ENCODE measurements at regions not wholly inside any gene's neighbourhood (a gene's known extent, or its start where the extent isn't known, plus 50 kb on each side); places are given as distances from the start of the nearest gene placed in this dataset.

DNA sequence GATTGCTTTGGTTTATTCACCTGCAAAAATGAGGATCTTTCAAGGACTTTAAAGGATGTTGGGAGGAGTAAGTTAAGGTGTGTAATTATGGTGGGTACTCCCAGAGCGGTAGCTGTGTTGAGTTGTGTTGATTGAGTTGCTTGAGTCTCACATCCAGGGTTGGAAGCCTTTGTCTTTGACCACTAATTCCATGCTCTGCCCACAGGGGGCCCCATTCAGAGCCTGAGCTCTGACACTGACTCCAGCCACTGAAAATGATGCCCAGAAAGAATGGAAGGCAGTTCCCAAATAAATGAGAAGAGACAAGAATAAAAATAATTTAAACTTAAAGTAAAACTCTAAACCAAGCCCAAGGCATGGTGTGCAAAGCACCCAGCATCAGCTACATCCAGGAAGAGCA, 237.4 kb upstream of the PWP1 start:
- no peak for TF ChIP-seq POLR2A (IDR thresholded peaks at IDR 0.05; ENCODE audit: low read depth, low read length)
- DNase-seq (ENCODE audit: insufficient read length, low spot score) = peak; percentile 19
- no peak for FAIRE-seq

DNA sequence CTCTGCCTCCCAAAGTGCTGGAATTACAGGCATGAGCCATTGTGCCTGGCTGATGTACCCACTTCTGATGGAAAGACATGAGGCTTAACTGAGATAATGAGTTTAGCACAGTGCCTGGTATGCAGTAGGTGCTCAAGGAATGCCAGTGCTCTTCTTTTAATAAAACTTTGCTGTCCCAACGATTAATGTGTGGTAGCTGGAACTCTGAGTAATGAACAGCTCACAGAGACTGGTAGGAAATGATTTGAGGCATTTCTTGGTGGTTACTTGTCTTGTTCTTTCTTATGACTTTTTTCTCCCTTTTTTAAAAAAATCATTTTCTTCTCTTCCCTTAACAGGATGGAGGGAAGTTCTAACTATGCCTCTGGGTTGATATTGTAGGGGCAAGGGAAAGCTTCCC, 235.7 kb upstream of the PWP1 start:
- FAIRE-seq = no peak
- DNase-seq (ENCODE audit: insufficient read length, low spot score) = no peak
- TF ChIP-seq POLR2A (IDR thresholded peaks at IDR 0.05; ENCODE audit: low read depth, low read length) = no peak

DNA sequence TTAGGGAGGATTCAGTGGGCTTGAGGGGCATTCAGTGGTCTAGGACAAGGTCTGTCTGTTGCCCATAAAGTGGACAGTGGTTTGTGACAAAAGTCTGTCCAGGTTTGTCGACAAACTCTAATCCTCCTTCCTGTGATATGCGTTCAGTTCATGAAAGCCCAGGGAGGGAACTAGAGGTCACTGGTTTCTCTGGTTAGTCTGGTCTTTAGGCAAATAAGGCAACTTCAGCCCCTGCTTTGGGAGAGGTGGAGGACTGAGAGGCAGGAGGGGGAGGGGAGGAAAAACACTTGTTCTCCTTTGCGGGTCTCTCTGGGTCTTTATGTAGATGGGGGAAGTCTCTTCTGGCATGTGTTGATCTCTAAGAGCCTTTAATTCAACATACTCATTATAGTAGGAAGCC, 235.1 kb upstream of the PWP1 start:
- FAIRE-seq (no peak), DNase-seq (ENCODE audit: insufficient read length, low spot score) (no peak)
- no peak for TF ChIP-seq POLR2A (IDR thresholded peaks at IDR 0.05; ENCODE audit: low read depth, low read length)

DNA sequence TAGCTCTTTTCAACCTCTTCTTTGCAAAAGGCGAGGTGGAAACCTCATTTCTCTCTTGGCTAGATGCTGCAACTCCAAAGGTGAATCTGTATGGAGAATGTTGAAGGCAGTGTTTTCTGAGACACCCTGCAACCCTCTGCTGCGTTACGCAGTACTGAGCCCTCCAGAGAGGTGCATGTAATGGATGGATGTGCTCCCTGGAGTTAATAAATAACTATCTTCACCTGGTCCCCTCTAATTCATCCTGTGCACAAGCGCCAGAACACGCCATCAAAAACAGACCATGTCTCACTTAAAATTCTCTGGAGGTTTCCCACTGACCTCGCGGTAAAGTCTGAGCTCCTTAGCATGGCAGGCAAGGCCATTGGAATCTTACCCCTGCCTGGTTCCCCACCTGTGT, 234.4 kb upstream of the PWP1 start:
- DNase-seq (ENCODE audit: insufficient read length, low spot score) (no peak), FAIRE-seq (no peak)
- no peak for TF ChIP-seq POLR2A (IDR thresholded peaks at IDR 0.05; ENCODE audit: low read depth, low read length)

DNA sequence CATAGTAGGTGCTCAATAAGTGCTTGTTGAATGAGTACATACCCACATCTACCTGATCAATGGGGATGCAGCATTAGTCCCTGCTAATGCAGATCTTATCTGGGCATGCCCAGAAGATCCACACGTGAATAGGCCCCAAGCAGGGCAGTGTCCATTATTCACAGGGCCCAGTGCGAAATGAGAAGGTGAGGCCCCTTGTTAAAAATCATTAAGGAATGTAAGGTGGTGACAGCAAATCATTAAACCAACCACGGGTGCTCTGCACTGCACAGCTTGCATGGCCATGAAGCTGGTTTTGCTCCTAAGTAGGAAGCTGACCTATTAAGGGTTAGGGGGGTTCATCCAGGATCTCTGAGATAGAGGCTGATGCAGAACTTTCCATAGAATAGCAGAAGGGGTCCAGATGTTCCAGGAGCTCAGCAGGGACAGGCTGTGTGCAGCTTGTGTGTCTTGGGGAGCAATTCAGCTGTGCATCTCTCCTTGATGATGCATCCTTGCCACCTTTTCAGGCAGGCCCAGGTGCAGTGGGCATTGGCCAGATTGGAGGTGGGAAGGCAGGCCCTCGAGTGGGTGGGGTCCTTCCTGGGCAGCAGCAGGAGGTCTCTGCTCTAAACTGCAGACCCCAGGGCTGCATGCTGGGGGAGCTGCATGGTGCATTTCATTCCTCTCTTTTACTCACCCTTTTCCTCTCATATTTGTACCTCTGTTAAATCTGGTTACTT, 231.3 kb upstream of the PWP1 start:
- FAIRE-seq = no peak
- TF ChIP-seq POLR2A (IDR thresholded peaks at IDR 0.05; ENCODE audit: low read depth, low read length) = no peak
- DNase-seq (ENCODE audit: insufficient read length, low spot score) = no peak

DNA sequence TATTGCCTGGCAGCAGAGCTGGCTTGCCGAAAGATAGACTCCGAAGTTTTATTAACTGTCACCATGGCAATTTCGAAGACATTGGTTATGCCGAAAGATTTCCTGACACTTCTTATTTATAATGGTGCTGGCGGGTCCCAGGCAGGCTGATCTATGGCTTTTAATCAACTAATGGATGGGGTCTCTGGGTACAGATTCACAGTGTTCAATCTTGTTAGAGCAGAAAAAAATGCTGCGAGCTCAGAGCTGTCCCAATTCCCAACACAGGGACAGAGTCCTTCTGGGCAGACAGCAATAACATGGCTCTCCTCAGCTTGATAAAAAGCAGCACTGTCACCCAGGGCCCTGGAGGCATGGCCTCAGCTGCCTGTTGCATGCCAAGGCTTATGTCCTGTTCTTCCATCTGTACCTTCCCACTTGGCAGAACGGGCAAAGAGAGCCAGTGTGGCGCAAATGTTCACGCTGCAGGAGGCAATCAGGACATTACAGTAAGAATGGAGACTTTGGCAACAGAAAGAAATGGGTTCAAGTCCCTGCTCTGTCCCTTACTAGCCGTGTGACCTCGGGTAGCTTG, 228.2 kb upstream of the PWP1 start:
- FAIRE-seq (no peak), DNase-seq (ENCODE audit: insufficient read length, low spot score) (no peak)
- no peak for TF ChIP-seq POLR2A (IDR thresholded peaks at IDR 0.05; ENCODE audit: low read depth, low read length)

DNA sequence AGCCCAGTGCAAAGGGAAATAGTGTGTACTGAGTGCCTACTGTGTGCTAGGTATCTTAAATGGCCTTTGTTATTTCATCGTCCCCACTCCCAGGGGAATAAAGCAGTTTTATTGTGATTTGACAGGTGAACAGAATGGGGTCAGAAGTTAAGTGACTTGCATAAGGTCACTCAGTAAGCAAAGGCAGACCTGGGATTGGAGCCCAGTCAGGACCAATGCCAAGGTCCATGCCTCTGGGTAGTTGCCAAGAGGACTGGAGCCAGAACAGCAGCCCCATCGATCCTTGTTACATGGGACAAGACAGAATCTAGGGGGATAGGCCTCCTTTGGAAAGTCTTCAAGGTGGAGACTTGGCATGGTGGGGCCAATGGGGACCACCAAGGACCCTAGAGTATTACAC, 227.4 kb upstream of the PWP1 start:
- FAIRE-seq = no peak
- TF ChIP-seq POLR2A (IDR thresholded peaks at IDR 0.05; ENCODE audit: low read depth, low read length) = no peak

DNA sequence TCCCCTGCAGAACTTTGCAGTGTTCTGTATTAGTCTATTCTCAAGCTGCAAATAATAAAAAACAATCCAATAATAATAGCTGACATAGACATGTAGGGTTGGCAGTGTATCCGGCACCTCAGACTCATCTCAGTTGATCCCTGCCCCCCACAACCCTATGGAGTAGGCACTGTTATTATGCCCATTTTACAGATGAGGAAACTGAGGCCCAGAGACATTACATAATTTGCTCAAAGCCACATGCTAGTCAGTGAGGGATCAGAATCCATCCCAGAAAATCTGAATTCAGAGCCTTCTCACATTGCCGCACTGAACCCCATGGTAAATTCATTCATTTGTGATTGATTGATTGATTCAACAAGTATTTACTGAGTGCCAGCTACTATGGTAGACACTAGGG, 226.6 kb upstream of the PWP1 start:
- FAIRE-seq = no peak
- no peak for TF ChIP-seq POLR2A (IDR thresholded peaks at IDR 0.05; ENCODE audit: low read depth, low read length)
- no peak for DNase-seq (ENCODE audit: insufficient read length, low spot score)

More for the DNA sequence above, 227.4 kb upstream of the PWP1 start:
- no peak for DNase-seq (ENCODE audit: insufficient read length, low spot score)

DNA sequence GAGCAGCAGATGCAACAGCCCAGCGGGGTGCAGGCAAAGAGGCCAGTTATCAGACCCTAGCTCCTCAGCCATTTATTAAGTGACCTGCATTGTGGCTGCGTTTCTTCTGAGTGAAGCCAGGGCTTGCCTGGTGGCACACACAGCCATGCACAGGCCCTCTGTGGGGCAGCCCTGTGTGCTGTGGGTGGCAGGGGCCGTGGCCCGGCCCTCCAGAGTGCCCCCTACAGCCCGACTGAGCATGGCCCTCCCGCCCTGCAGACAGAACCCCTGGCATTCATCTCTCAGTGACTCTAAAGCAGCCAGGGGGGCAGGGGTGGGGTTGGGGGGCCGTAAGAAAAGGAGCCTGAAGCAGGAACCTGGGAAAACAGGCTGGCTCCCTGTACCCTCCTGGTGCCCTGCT, 226.0 kb upstream of the PWP1 start:
- no peak for TF ChIP-seq POLR2A (IDR thresholded peaks at IDR 0.05; ENCODE audit: low read depth, low read length)
- DNase-seq (ENCODE audit: insufficient read length, low spot score) (no peak), FAIRE-seq (no peak)

DNA sequence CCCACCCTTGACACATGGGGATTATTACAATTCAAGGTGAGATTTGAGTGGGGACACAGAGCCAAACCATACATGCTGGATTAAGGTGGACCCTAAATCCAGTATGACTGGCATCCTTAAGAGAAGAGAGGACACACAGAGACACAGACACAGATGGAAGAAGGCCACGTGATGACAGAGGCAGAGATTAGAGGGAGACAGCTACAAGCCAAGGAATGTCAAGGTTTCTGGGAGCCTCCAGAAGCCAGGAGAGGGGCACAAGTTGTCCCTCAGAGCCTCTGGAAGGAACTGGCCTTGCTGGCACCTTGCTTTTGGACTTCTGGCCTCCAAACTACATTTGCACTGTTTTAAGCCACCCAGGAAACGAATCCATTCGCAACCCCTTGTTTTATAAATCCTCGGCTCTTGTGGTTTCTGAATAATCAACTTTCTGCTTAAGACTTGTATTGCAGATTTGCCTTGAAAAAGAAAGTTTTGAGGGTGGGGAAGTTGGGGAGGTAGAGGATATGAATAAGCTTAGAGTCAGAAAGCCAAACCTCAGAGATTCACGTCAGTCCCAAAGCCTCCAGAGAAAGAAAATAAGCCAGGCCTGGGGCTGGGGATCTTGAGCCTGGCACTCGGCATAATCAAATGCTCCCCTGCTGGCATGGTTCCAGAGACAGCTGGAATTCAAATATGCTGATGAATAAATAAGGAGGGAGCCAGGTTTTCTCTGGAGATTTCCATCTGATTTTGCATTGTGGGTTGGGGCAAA, 224.2 kb upstream of the PWP1 start:
- no peak for TF ChIP-seq POLR2A (IDR thresholded peaks at IDR 0.05; ENCODE audit: low read depth, low read length)
- FAIRE-seq (no peak), DNase-seq (ENCODE audit: insufficient read length, low spot score) (peak; percentile 42)

DNA sequence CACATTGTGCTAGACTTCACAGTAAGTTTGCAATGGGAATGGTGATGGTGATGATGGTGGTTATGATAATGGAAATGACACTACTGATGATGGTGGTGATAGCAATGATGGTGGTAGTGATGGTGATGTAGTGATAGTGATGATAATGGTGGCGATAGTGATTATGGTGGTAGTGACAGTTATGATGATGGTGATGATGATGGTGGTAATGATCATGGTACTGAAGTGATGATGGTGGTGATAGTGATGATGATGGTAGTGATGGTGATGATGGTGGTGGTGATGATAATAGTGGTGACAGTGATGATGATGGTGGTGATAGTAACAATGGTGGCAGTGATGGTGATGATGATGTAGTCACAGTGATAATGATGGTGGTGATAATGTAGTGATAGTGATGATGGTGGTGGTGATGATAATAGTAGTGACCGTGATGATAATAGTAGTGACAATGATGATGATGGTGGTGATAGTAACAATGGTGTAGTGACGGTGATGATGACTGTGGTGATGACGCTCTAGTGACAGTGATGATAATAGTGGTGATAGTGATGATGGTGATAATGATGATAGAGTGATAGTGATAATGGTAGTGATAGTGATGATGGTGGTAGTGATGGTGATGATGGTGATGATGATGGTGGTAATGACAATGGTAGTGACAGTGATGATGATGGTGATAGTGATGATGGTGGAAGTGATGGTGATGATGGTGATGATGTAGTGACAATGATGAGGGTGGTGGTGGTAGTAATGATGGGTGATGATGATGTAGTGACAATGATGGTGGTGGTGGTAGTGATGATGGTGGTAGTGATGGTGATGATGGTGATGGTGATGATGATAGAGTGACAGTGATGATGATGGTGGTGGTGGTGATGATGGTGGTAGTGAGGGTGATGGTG, 222.9 kb upstream of the PWP1 start:
- no peak for FAIRE-seq
- DNase-seq (ENCODE audit: insufficient read length, low spot score) = no peak
- no peak for TF ChIP-seq POLR2A (IDR thresholded peaks at IDR 0.05; ENCODE audit: low read depth, low read length)

DNA sequence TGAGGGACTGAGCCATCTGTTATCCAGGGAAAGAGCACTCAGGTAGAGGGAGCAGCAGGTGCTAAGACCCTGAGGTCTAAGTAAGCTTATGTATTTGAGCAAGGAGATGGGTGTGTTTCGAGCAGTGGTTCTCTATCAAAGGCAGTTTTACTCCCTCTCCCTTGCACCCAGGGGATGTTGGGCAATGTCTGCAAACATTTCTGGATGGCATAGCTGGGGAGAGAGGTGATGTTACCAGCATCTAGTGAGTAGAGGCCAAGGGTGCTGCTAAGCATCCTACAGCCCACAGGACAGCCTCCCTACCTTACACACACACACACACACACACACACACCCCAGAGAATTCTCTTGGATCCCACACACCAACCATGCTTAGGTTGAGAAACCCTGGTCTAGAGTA, 221.0 kb upstream of the PWP1 start:
- no peak for TF ChIP-seq POLR2A (IDR thresholded peaks at IDR 0.05; ENCODE audit: low read depth, low read length)
- DNase-seq (ENCODE audit: insufficient read length, low spot score) = no peak

DNA sequence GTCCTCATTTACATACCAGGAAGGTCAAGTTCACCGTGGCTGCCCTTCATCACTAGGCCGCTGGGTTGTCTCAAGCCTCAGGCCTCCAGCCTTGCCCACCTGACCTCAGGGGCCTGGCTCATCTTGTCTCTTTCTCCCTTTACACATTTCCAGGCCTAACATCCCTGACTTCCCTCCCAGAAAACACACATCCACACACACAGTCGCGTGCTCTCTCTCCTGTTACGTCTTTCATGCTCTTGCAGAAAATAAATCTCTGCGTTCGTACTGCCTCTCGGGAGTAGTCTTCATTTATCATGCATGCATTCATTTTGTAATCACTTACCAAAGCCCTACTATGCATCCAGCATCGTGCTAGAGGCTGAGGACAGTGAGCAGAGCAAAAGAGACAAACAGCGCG, 220.0 kb upstream of the PWP1 start:
- TF ChIP-seq POLR2A (IDR thresholded peaks at IDR 0.05; ENCODE audit: low read depth, low read length) = no peak
- DNase-seq (ENCODE audit: insufficient read length, low spot score) (no peak), FAIRE-seq (no peak)

More for the DNA sequence above, 221.0 kb upstream of the PWP1 start:
- FAIRE-seq = no peak

DNA sequence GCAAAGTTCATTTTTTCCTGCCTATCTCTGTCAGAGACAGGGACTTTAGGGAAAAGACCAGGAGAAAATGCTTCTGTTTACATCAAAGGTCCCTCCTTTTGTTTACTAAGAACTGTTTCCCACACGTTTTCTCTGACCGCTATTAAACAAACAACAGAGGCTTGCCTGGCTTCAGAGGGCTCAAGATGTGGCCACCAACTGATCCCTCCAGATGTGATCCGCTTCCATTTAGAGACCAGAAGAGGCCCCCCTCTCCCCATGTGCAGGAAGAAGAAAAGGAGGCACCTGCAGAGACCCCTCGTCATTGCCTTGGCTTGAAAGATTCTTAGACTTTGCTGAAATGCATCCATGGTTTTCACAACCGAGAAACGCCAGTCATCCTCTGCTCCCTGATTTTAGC, 217.9 kb upstream of the PWP1 start:
- FAIRE-seq (no peak), DNase-seq (ENCODE audit: insufficient read length, low spot score) (no peak)
- TF ChIP-seq POLR2A (IDR thresholded peaks at IDR 0.05; ENCODE audit: low read depth, low read length) = no peak
